Endothelial cell (in vitro differentiated cells): ENCODE measurements at regions not wholly inside any gene's neighbourhood (a gene's known extent, or its start where the extent isn't known, plus 50 kb on each side); places are given as distances from the start of the nearest gene placed in this dataset.

Experiments used
- DNase-seq: peaks from one replicate; pipeline ENCODE4 v3.0.0; 2021; ENCODE audit warnings: low spot score
- H3K27ac Mint-ChIP-seq: one replicate; pipeline ENCODE4 v1.8.0; 2021; ENCODE audit warnings: mixed read lengths, inconsistent platforms; ENCODE audit not compliant: unreplicated experiment
- H3K27me3 Mint-ChIP-seq: one replicate; pipeline ENCODE4 v1.8.0; 2021; ENCODE audit warnings: mild to moderate bottlenecking, moderate library complexity, mixed read lengths, inconsistent platforms; ENCODE audit not compliant: unreplicated experiment
- H3K36me3 Mint-ChIP-seq: one replicate; pipeline ENCODE4 v1.8.0; 2021; ENCODE audit warnings: mild to moderate bottlenecking, low read depth, mixed read lengths, inconsistent platforms; ENCODE audit not compliant: unreplicated experiment
- H3K4me1 Mint-ChIP-seq: one replicate; pipeline ENCODE4 v1.8.0; 2021; ENCODE audit warnings: mild to moderate bottlenecking, mixed read lengths, inconsistent platforms; ENCODE audit not compliant: unreplicated experiment
- H3K4me3 Mint-ChIP-seq: one replicate; pipeline ENCODE4 v1.8.0; 2021; ENCODE audit warnings: mild to moderate bottlenecking, mixed read lengths, inconsistent platforms; ENCODE audit not compliant: unreplicated experiment
- H3K9me3 Mint-ChIP-seq: one replicate; pipeline ENCODE4 v1.8.0; 2021; ENCODE audit warnings: mixed read lengths, inconsistent platforms; ENCODE audit not compliant: unreplicated experiment
- TF ChIP-seq, protein P1 (sequence below): fragments of 200-600 bp; sonication (generic); IDR thresholded peaks from one replicate; pipeline ENCODE4 v1.5.0; 2021; ENCODE audit warnings: antibody characterized with exemption; ENCODE audit not compliant: unreplicated experiment

- H3K36me3 Mint-ChIP-seq, result no peaks in the 10 kb centered on the region
- peaks cover 4% of the 10 kb centered on the region for H3K4me1 Mint-ChIP-seq
- DNase-seq, result no peak
- H3K9me3 Mint-ChIP-seq, result no peaks in the 10 kb centered on the region
- no peak overlapping the region for H3K4me3 Mint-ChIP-seq
- TF ChIP-seq, protein P1, sequence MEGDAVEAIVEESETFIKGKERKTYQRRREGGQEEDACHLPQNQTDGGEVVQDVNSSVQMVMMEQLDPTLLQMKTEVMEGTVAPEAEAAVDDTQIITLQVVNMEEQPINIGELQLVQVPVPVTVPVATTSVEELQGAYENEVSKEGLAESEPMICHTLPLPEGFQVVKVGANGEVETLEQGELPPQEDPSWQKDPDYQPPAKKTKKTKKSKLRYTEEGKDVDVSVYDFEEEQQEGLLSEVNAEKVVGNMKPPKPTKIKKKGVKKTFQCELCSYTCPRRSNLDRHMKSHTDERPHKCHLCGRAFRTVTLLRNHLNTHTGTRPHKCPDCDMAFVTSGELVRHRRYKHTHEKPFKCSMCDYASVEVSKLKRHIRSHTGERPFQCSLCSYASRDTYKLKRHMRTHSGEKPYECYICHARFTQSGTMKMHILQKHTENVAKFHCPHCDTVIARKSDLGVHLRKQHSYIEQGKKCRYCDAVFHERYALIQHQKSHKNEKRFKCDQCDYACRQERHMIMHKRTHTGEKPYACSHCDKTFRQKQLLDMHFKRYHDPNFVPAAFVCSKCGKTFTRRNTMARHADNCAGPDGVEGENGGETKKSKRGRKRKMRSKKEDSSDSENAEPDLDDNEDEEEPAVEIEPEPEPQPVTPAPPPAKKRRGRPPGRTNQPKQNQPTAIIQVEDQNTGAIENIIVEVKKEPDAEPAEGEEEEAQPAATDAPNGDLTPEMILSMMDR, result no peak
- H3K27me3 Mint-ChIP-seq, result peaks cover 2% of the 10 kb centered on the region
- no peak overlapping the region for H3K27ac Mint-ChIP-seq
These were observed 91.2 kb upstream of the ELOVL6 start for GRCh38 chr4:110289601-110290100.

GRCh38 chr4:110287130-110287529, 88.7 kb upstream of the ELOVL6 start:
- Mint-ChIP-seq H3K27me3 (peaks cover 2% of the 10 kb centered on the region), H3K4me3 (no peak overlapping the region), H3K9me3 (no peaks in the 10 kb centered on the region), H3K36me3 (no peaks in the 10 kb centered on the region), H3K4me1 (peaks cover 4% of the 10 kb centered on the region), H3K27ac (no peak overlapping the region)
- DNase-seq, result no peak
- TF ChIP-seq, protein P1, result no peak

GRCh38 chr4:110278127-110278526, 79.7 kb upstream of the ELOVL6 start:
- TF ChIP-seq, protein P1, result no peak
- peaks cover 2% of the 10 kb centered on the region for H3K27me3 Mint-ChIP-seq
- no peaks in the 10 kb centered on the region for H3K36me3 Mint-ChIP-seq
- no peaks in the 10 kb centered on the region for H3K4me1 Mint-ChIP-seq
- no peaks in the 10 kb centered on the region for H3K9me3 Mint-ChIP-seq
- DNase-seq, result no peak
- no peak overlapping the region for H3K27ac Mint-ChIP-seq
- no peak overlapping the region for H3K4me3 Mint-ChIP-seq

GRCh38 chr4:110275871-110276270, 77.5 kb upstream of the ELOVL6 start:
- H3K36me3 Mint-ChIP-seq, result no peaks in the 10 kb centered on the region
- no peak for DNase-seq
- no peak overlapping the region for H3K27ac Mint-ChIP-seq
- peaks cover 2% of the 10 kb centered on the region for H3K27me3 Mint-ChIP-seq
- no peak overlapping the region for H3K4me3 Mint-ChIP-seq
- TF ChIP-seq, protein P1, result no peak
- H3K9me3 Mint-ChIP-seq, result no peaks in the 10 kb centered on the region
- H3K4me1 Mint-ChIP-seq, result no peaks in the 10 kb centered on the region

DNA sequence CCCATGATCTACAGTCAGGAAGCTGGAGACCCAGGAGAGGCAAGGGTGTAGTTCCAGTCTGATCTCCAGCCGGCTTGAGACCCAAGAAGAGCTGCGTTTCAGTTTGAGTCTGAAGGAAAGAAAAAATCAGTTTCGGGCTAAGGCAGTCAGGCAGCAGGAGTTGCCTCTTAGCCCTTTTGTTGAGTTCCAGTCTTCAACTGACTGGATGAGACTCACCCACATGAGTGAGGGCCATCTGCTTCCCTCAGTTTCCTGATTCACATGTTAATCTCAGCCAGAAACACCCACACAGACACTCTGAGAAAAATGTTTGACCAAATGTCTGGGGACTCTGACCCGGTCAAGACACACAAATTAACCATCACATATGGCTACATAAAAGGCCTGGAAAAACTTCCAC, 73.6 kb upstream of the ELOVL6 start:
- H3K36me3 Mint-ChIP-seq, result no peaks in the 10 kb centered on the region
- H3K27me3 Mint-ChIP-seq, result peaks cover 2% of the 10 kb centered on the region
- no peak for DNase-seq
- H3K27ac Mint-ChIP-seq, result no peak overlapping the region
- TF ChIP-seq, protein P1, result no peak
- H3K9me3 Mint-ChIP-seq, result no peaks in the 10 kb centered on the region
- H3K4me1 Mint-ChIP-seq, result no peaks in the 10 kb centered on the region
- H3K4me3 Mint-ChIP-seq, result no peak overlapping the region
